ENCODE measurements at regions not wholly inside any gene's neighbourhood (a gene's known extent, or its start where the extent isn't known, plus 50 kb on each side); places are given as distances from the start of the nearest gene placed in this dataset.

DNA sequence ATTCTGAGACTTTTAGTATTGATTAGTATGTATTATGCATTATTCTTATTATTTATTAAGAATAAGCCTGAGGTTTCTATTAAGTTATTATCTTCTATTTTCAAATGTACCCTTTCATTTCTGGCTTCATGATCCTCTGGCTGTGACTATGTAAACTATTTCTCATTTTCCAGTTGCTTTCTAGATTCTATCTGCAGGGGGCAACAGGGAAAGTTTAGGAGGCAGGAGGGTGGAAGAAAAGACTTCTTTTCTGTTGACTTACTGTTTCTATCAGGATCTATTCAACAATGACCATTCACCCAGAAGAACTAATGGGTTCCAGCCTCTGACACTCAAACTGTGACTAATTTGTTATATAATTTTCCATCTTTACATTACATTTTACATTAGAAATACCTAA is 653.4 kb upstream of the FSHR start:
- TF ChIP-seq, protein P1, sequence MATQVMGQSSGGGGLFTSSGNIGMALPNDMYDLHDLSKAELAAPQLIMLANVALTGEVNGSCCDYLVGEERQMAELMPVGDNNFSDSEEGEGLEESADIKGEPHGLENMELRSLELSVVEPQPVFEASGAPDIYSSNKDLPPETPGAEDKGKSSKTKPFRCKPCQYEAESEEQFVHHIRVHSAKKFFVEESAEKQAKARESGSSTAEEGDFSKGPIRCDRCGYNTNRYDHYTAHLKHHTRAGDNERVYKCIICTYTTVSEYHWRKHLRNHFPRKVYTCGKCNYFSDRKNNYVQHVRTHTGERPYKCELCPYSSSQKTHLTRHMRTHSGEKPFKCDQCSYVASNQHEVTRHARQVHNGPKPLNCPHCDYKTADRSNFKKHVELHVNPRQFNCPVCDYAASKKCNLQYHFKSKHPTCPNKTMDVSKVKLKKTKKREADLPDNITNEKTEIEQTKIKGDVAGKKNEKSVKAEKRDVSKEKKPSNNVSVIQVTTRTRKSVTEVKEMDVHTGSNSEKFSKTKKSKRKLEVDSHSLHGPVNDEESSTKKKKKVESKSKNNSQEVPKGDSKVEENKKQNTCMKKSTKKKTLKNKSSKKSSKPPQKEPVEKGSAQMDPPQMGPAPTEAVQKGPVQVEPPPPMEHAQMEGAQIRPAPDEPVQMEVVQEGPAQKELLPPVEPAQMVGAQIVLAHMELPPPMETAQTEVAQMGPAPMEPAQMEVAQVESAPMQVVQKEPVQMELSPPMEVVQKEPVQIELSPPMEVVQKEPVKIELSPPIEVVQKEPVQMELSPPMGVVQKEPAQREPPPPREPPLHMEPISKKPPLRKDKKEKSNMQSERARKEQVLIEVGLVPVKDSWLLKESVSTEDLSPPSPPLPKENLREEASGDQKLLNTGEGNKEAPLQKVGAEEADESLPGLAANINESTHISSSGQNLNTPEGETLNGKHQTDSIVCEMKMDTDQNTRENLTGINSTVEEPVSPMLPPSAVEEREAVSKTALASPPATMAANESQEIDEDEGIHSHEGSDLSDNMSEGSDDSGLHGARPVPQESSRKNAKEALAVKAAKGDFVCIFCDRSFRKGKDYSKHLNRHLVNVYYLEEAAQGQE (IDR thresholded peaks at IDR 0.05; ENCODE audit: low read depth, low read length) = no peak
- no peak for TF ChIP-seq RFX5 (IDR thresholded peaks at IDR 0.05; ENCODE audit: low read length)

Data from SK-N-SH (cell line).